Gastrocnemius medialis (tissue), 4 donors: ENCODE measurements at regions not wholly inside any gene's neighbourhood (a gene's known extent, or its start where the extent isn't known, plus 50 kb on each side); places are given as distances from the start of the nearest gene placed in this dataset.

Experiments
- CTCF ChIP-seq, 5 experiments: fragments of 450-650 bp in 3 of 5; fragments of 200-600 bp in 2 of 5; sonication (generic) in 2 of 5; IDR thresholded peaks in 4 of 5; conservative IDR thresholded peaks in 1 of 5; 1 replicate in 4 of 5; 2 replicates in 1 of 5; pipeline ENCODE4 v1.5.1; 2016 to 2019; ENCODE audit warnings: antibody characterized with exemption in 5 of 5, mild to moderate bottlenecking in 3 of 5, moderate library complexity in 3 of 5
- POLR2A ChIP-seq, 2 donors: fragments of 450-650 bp; IDR thresholded peaks; one replicate each; pipeline ENCODE4 v1.6.1; 2017; ENCODE audit warnings: antibody characterized with exemption in 2 of 2, mild to moderate bottlenecking in 2 of 2, moderate library complexity in 2 of 2

GRCh38 chr6:97497713-97498331 lies 214.8 kb upstream of the MMS22L start:
- TF ChIP-seq CTCF (IDR thresholded peaks at IDR 0.05 in 4 of 5, conservative IDR thresholded peaks at IDR 0.05 in 1 of 5) (peak; percentile 33 to 78 (median 67)), POLR2A (IDR thresholded peaks at IDR 0.05) (no peak)
